Right lung (tissue), 2 donors: ENCODE measurements at regions not wholly inside any gene's neighbourhood (a gene's known extent, or its start where the extent isn't known, plus 50 kb on each side); places are given as distances from the start of the nearest gene placed in this dataset.
"Not testable (repeated sequence)": the region's sequence is repeated elsewhere in the genome, so short reads cannot be mapped to it uniquely, and the experiment has no call there.

Source experiments
- DNase-seq, 2 donors: peaks; one replicate each; pipeline ENCODE4 v3.0.0-alpha.2; 2013

DNA sequence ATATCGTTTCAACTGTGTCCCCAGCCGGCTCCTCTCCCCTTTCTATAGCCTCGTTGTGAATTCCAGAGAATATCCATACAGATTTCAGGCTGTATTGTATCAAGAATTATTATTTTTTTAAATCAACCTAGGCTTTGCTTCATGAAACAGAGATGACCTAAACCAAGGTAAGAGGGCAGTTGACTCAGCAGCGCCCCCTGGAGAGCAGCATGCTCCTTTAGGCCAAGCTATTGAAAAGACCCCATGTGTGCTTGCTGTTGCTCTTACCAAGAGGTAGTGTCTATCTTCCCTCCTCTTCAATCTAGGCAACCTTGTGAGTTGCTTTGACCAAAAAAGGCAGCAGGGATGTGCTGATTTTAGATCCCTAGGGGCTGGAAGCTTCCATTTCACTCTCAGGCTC lies 426.7 kb upstream of the SMIM21 start:
- no peak for DNase-seq

GRCh38 chr18:75846321-75846720 lies 418.8 kb upstream of the SMIM21 start:
- no peak for DNase-seq

GRCh38 chr18:75845413-75845812 lies 417.9 kb upstream of the SMIM21 start:
- DNase-seq = no peak

GRCh38 chr18:75844146-75844545 lies 416.6 kb upstream of the SMIM21 start:
- no peak for DNase-seq

GRCh38 chr18:75840131-75840530 lies 412.6 kb upstream of the SMIM21 start:
- DNase-seq = no peak

GRCh38 chr18:75839686-75840085 lies 412.2 kb upstream of the SMIM21 start:
- DNase-seq = not testable (repeated sequence)

DNA sequence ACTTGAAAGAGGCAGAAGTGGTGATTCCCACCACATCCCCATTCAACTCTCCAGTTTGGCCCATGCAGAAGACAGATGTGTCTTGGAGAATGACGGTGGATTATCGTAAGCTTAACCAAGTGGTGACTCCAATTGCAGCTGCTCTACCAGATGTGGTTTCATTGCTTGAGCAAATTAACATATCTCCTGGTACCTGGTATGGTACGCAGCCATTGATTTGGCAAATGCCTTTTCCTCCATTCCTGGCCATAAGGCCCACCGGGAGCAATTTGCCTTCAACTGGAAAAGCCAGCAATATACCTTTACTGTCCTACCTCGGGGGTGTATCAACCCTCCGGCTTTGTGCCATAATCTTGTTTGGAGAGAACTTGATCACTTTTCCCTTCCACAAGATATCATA lies 411.5 kb upstream of the SMIM21 start:
- no peak for DNase-seq

- no peak for DNase-seq
These were observed 409.8 kb upstream of the SMIM21 start for GRCh38 chr18:75837316-75837715.

DNA sequence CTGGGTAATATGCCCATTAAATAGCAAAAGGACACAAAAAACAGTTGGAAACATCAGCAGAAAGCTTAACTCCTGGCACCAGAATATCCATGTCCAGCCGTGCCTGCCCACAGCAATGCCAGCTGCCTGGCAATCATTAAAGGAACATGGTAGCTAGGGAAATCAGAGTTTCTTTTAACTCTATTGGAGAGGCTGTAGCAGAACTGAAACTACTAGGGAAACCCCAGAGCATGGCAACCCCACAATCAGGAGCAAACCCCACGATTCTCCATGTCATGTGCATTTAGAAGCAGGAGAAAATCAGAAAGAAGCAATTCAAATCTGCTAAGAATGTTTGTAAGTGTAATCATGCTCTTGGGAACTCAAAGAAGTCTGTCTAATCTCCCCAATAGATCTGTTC lies 409.0 kb upstream of the SMIM21 start:
- no peak for DNase-seq

- DNase-seq = no peak
These were observed 404.5 kb upstream of the SMIM21 start for GRCh38 chr18:75831960-75832359.

GRCh38 chr18:75830828-75831227 lies 403.3 kb upstream of the SMIM21 start:
- DNase-seq = no peak

- DNase-seq = no peak
These were observed 401.6 kb upstream of the SMIM21 start for GRCh38 chr18:75829091-75829490.

DNA sequence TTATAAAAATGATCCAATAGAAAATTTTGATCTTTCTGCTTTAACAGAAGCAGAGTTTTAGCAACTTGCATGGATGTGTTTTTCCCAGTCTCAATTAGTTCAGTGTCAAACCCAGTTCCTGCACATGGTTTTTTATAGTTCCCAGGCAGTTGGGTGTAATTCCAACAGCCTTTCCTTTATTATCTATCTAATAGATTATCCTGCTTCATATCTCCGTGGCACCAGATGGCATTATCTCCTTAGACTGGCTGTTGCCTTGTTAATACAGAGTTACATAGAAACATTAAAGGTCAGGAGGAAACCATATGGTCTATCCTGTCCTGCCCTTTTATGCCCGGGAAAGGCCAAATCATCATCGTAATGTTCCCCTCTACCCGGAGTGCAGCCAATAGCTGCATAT lies 400.9 kb upstream of the SMIM21 start:
- DNase-seq = no peak

GRCh38 chr18:75827751-75828287 lies 400.3 kb upstream of the SMIM21 start:
- DNase-seq = peak; percentile 70 to 77

DNA sequence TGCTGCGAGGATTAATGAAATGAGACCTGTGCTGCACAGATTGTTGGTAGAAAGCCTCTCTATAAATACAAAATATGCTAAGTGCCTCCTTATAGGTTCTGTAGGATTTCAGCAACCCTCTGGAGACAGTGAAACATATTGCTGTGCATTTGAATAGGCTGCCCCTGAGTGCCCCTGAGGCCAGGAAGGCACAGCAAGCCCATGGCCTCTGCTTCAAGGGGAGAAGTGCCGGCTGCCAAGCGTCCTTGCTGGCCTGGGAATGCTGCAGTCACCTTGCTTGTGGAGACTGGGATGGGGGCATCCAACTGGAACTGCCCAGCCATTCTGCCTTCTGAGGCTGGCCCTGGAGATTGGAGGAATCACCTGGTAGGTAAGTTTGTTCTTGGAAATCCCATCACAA lies 397.2 kb upstream of the SMIM21 start:
- no peak for DNase-seq

- DNase-seq = no peak
These were observed 396.0 kb upstream of the SMIM21 start for GRCh38 chr18:75823471-75823870.

DNA sequence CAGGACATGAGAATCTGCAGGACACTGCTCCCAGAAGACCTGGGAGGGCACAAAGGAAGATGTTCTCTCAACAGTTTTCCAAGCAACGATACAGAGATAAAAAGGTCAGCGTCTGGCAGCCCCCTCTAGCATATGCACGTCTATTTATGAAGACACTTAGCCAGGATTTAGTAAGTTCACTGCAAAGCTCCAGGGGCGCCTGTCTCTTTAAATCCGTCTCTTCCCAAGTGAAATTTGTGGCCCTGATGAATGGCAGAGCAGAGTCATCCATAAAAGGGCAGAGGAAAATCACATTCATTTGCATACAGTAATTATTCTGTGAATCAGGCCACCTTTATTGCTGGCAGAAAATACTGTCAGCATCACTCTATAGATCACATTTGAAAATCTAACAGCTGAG lies 390.9 kb upstream of the SMIM21 start:
- DNase-seq = no peak

DNA sequence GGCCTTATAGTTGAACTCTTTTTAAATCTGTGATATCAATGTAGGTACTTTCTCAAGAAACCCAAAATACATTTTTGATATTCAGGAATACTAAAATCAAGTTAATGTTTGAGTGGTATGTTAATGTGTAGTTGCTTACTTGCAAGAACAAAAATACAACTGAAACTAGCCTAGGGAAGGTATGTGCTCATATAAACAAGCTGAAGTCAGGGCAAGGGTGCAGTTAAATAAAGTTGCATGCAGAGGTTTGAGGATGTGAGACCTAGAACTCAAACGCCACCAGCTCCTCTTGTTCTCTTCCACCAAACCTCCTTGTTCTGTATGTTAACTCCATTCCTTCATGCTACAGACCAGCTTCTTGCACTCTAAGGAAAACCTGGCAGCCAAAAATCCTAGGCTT lies 388.3 kb upstream of the SMIM21 start:
- no peak for DNase-seq

- DNase-seq = no peak
These were observed 385.3 kb upstream of the SMIM21 start for GRCh38 chr18:75812761-75813160.

GRCh38 chr18:75810961-75811551 lies 383.6 kb upstream of the SMIM21 start:
- no peak for DNase-seq

DNA sequence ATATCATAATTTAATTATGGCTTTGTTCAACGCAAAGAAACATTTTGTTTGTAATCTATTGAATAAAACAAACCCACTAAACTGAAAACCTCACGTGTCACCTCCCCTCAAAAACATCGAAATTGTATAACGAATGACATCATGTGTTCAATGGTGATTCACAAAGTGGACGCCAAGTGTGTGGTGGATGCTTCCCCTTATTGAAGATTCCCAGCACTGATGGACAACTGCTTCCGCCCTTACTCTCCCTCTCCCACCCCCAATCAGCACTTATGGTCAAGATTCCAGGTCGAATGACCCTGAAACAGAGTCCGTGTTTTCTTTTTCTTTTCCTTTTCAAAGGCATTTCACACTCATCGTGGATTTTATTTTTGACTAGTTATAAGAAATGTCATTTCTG lies 383.0 kb upstream of the SMIM21 start:
- no peak for DNase-seq

- peak; percentile 70 for DNase-seq
These were observed 382.4 kb upstream of the SMIM21 start for GRCh38 chr18:75809926-75810255.

- DNase-seq = no peak
These were observed 381.8 kb upstream of the SMIM21 start for GRCh38 chr18:75809151-75809925.

DNA sequence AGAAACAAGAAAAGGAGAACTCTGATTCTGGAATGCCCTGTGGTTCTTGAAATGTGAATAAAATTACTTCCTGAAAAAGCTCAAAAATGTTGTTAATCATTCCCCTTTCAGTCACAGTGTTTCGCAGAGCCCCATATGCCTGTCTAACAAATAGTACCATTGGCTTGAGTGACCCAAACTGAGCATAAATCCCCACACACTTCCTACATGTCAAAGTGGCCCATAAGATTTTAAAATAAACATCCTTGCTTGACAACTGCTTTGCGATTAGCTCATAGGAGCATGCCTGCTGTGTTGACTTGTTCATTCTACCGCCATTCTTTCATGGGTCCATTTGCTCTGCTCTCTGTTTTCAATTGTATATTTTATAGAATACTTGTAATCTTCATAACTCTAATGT lies 377.8 kb upstream of the SMIM21 start:
- DNase-seq = no peak
